ENCODE measurements at regions not wholly inside any gene's neighbourhood (a gene's known extent, or its start where the extent isn't known, plus 50 kb on each side); places are given as distances from the start of the nearest gene placed in this dataset.

GRCh38 chr10:10247585-10247984 lies 770.1 kb upstream of the CELF2 start:
- Mint-ChIP-seq H3K4me1 (ENCODE audit: low read depth) (peaks cover 8% of the 10 kb centered on the region), H3K36me3 (ENCODE audit: insufficient read depth) (no peaks in the 10 kb centered on the region), H3K27ac (no peak overlapping the region), H3K4me3 (ENCODE audit: low read depth) (no peak overlapping the region), H3K27me3 (peaks cover 3% of the 10 kb centered on the region), H3K9me3 (ENCODE audit: low read depth) (no peaks in the 10 kb centered on the region)
- no peak for TF ChIP-seq CTCF (IDR thresholded peaks at IDR 0.05; ENCODE audit: unreplicated experiment)
- DNase-seq (ENCODE audit: low spot score, unreplicated experiment): no peak

- no peak for DNase-seq (ENCODE audit: low spot score, unreplicated experiment)
- Mint-ChIP-seq H3K27me3 (no peaks in the 10 kb centered on the region), H3K4me3 (ENCODE audit: low read depth) (no peak overlapping the region), H3K9me3 (ENCODE audit: low read depth) (peaks cover 5% of the 10 kb centered on the region), H3K27ac (no peak overlapping the region), H3K4me1 (ENCODE audit: low read depth) (no peaks in the 10 kb centered on the region), H3K36me3 (ENCODE audit: insufficient read depth) (no peaks in the 10 kb centered on the region)
- no peak for TF ChIP-seq CTCF (IDR thresholded peaks at IDR 0.05; ENCODE audit: unreplicated experiment)
Observed at GRCh38 chr10:10256860-10257259, 760.8 kb upstream of the CELF2 start.

GRCh38 chr10:10259013-10259412 lies 758.7 kb upstream of the CELF2 start:
- Mint-ChIP-seq H3K36me3 (ENCODE audit: insufficient read depth) (no peaks in the 10 kb centered on the region), H3K4me1 (ENCODE audit: low read depth) (no peaks in the 10 kb centered on the region), H3K27ac (no peak overlapping the region), H3K27me3 (no peaks in the 10 kb centered on the region), H3K9me3 (ENCODE audit: low read depth) (peaks cover 5% of the 10 kb centered on the region), H3K4me3 (ENCODE audit: low read depth) (no peak overlapping the region)
- TF ChIP-seq CTCF (IDR thresholded peaks at IDR 0.05; ENCODE audit: unreplicated experiment): no peak
- no peak for DNase-seq (ENCODE audit: low spot score, unreplicated experiment)

GRCh38 chr10:10270126-10271050 lies 747.3 kb upstream of the CELF2 start:
- TF ChIP-seq CTCF (IDR thresholded peaks at IDR 0.05; ENCODE audit: unreplicated experiment): no peak
- H3K9me3 Mint-ChIP-seq (ENCODE audit: low read depth): no peaks in the 10 kb centered on the region
- H3K27ac Mint-ChIP-seq: no peak overlapping the region
- H3K27me3 Mint-ChIP-seq: peaks cover 2% of the 10 kb centered on the region
- H3K4me1 Mint-ChIP-seq (ENCODE audit: low read depth): no peaks in the 10 kb centered on the region
- no peaks in the 10 kb centered on the region for H3K36me3 Mint-ChIP-seq (ENCODE audit: insufficient read depth)
- no peak overlapping the region for H3K4me3 Mint-ChIP-seq (ENCODE audit: low read depth)
- DNase-seq (ENCODE audit: low spot score, unreplicated experiment): no peak

GRCh38 chr10:10271639-10272192 lies 746.0 kb upstream of the CELF2 start:
- DNase-seq (ENCODE audit: low spot score, unreplicated experiment): no peak
- Mint-ChIP-seq H3K9me3 (ENCODE audit: low read depth) (no peaks in the 10 kb centered on the region), H3K27me3 (peaks cover 4% of the 10 kb centered on the region), H3K4me3 (ENCODE audit: low read depth) (no peak overlapping the region), H3K27ac (no peak overlapping the region), H3K36me3 (ENCODE audit: insufficient read depth) (no peaks in the 10 kb centered on the region), H3K4me1 (ENCODE audit: low read depth) (no peaks in the 10 kb centered on the region)
- TF ChIP-seq CTCF (IDR thresholded peaks at IDR 0.05; ENCODE audit: unreplicated experiment): no peak

Data from progenitor cell of endocrine pancreas (in vitro differentiated cells).